Osteocyte (in vitro differentiated cells): ENCODE measurements at regions not wholly inside any gene's neighbourhood (a gene's known extent, or its start where the extent isn't known, plus 50 kb on each side); places are given as distances from the start of the nearest gene placed in this dataset.

Experiments
- DNase-seq: peaks from one replicate; pipeline ENCODE4 v3.0.0; 2021; ENCODE audit warnings: mixed read lengths; ENCODE audit not compliant: unreplicated experiment; ENCODE audit errors: extremely low spot score
- H3K27ac Mint-ChIP-seq: one replicate; pipeline ENCODE4 v1.8.0; 2021; ENCODE audit warnings: mild to moderate bottlenecking, mixed read lengths; ENCODE audit not compliant: unreplicated experiment
- H3K27me3 Mint-ChIP-seq: one replicate; pipeline ENCODE4 v1.8.0; 2021; ENCODE audit warnings: mixed read lengths; ENCODE audit not compliant: unreplicated experiment
- H3K36me3 Mint-ChIP-seq: one replicate; pipeline ENCODE4 v1.8.0; 2021; ENCODE audit warnings: mixed read lengths; ENCODE audit not compliant: unreplicated experiment
- H3K4me1 Mint-ChIP-seq: one replicate; pipeline ENCODE4 v1.8.0; 2021; ENCODE audit warnings: mixed read lengths; ENCODE audit not compliant: unreplicated experiment
- H3K4me3 Mint-ChIP-seq: one replicate; pipeline ENCODE4 v1.8.0; 2021; ENCODE audit warnings: mild to moderate bottlenecking, moderate library complexity, mixed read lengths; ENCODE audit not compliant: unreplicated experiment
- H3K9me3 Mint-ChIP-seq: one replicate; pipeline ENCODE4 v1.8.0; 2021; ENCODE audit warnings: mixed read lengths; ENCODE audit not compliant: unreplicated experiment
- TF ChIP-seq, protein P1 (sequence below): fragments of 200-600 bp; sonication (generic); IDR thresholded peaks from 2 replicates; pipeline ENCODE4 v1.5.0; 2021; ENCODE audit warnings: antibody characterized with exemption, mild to moderate bottlenecking, moderate library complexity

DNA sequence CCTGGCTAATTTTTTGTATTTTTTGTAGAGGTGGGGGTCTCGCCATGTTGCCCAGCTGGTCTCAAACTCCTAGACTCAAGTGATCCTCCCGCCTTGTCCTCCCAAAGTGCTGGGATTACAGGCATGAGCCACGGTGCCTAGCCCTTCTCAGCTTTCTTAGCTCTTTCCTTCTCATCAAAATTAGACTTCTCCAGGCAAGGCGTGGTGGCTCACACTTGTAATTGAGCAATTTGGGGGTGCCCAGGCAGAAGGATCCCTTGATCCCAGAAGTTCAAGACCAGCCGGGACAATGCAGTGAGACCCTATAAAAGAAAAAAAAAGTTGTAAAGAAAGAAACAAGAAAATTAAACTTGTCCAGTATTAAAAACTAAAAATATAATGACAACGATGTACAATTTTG is 112.6 kb upstream of the ERRFI1 start:
- H3K9me3 Mint-ChIP-seq, result no peaks in the 10 kb centered on the region

DNA sequence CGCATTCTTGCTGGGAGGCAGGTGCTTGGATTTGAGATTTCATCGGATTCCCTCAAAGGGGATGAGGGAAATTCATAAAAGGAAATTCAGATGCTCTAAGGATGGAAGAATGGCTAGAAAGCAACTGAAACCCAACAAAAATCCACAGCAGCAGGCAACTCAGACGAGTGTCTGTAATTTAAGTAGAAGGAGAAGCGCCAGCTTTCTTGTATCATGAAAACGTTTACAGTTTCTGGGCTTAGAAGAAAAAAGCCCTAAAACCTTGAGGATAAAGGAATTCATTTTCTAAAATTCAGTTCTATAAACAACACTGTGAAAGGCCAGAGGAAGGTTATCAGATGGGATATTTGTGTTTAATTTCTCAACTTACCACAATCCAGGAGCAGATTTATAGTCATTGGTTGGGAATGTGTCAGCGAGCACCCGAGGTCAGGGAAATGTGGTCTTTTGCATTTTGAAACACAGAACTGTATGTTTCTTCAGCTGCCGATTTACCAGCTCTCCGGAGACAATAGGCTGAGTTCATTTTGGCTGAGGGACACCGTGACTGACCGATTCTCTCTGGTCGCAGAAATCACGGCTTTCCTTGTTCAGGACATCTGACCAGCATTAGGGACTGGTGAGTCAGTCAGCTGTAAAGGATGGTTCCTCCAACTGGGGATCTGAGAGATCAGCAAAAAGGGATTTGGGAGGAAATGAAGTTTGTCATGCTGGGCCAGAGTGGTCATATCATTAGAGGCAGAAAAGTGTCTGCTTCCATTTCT is 111.6 kb upstream of the ERRFI1 start:
- H3K4me1 Mint-ChIP-seq, result peaks cover 61% of the 10 kb centered on the region
- no peaks in the 10 kb centered on the region for H3K36me3 Mint-ChIP-seq
- DNase-seq, result no peak
- peak overlapping the region; percentile 98 for H3K27ac Mint-ChIP-seq
- no peaks in the 10 kb centered on the region for H3K9me3 Mint-ChIP-seq
- TF ChIP-seq, protein P1, sequence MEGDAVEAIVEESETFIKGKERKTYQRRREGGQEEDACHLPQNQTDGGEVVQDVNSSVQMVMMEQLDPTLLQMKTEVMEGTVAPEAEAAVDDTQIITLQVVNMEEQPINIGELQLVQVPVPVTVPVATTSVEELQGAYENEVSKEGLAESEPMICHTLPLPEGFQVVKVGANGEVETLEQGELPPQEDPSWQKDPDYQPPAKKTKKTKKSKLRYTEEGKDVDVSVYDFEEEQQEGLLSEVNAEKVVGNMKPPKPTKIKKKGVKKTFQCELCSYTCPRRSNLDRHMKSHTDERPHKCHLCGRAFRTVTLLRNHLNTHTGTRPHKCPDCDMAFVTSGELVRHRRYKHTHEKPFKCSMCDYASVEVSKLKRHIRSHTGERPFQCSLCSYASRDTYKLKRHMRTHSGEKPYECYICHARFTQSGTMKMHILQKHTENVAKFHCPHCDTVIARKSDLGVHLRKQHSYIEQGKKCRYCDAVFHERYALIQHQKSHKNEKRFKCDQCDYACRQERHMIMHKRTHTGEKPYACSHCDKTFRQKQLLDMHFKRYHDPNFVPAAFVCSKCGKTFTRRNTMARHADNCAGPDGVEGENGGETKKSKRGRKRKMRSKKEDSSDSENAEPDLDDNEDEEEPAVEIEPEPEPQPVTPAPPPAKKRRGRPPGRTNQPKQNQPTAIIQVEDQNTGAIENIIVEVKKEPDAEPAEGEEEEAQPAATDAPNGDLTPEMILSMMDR, result no peak
- H3K4me3 Mint-ChIP-seq, result peak overlapping the region; percentile 50
- H3K27me3 Mint-ChIP-seq, result no peaks in the 10 kb centered on the region

More for the DNA sequence above, 112.6 kb upstream of the ERRFI1 start:
- Mint-ChIP-seq H3K4me3 (no peak overlapping the region), H3K4me1 (peaks cover 58% of the 10 kb centered on the region), H3K27me3 (no peaks in the 10 kb centered on the region), H3K27ac (peak overlapping the region; percentile 98), H3K36me3 (no peaks in the 10 kb centered on the region)
- no peak for DNase-seq
- TF ChIP-seq, protein P1, result no peak

DNA sequence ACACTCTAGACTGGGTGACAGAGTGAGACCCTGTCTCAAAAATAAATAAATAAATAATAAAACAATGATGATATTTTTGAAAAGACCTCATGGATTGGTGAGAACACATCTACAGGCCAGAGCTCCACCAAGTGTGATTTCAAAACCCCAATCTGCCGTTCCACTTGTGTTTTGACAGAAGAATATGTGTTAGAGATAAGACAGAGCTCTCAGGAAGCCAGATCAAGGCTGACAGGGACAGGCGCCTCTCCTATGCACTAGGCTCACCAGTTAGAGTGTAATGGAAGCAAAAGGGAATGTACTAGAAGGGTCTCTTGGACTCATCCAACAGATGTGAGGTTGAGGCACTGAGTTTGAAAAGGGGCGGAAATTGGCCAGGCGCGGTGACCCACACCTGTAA is 110.7 kb upstream of the ERRFI1 start:
- Mint-ChIP-seq H3K36me3 (no peaks in the 10 kb centered on the region), H3K4me3 (peak overlapping the region; percentile 27), H3K9me3 (no peaks in the 10 kb centered on the region), H3K4me1 (peaks cover 66% of the 10 kb centered on the region), H3K27me3 (no peaks in the 10 kb centered on the region), H3K27ac (peak overlapping the region; percentile 98)
- DNase-seq, result no peak
- TF ChIP-seq, protein P1, result no peak

DNA sequence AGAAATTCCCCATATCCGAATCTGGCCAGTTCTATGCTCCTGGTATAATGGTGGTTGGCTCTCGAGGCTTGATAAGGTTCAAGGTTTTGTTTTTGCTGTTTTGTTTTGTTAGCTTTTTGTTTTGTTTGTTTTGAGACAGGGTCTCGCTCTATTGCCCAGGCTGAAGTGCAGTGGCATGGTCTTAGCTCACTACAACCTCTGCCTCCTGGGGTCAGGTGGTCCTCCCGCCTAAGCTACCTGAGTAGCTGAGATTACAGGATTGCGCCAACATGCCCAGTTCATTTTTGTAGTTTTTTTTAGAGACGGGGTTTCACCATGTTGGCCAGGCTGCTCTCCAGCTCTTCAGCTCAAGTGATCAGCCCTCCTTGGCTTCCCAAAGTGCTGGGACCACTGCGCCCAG is 109.1 kb upstream of the ERRFI1 start:
- H3K4me3 Mint-ChIP-seq, result peak overlapping the region; percentile 55
- peak overlapping the region; percentile 93 for H3K27ac Mint-ChIP-seq

More for the DNA sequence above, 109.1 kb upstream of the ERRFI1 start:
- Mint-ChIP-seq H3K27me3 (no peaks in the 10 kb centered on the region), H3K9me3 (no peaks in the 10 kb centered on the region), H3K36me3 (no peaks in the 10 kb centered on the region), H3K4me1 (peaks cover 64% of the 10 kb centered on the region)
- no peak for DNase-seq
- TF ChIP-seq, protein P1, result no peak
